ENCODE measurements at regions not wholly inside any gene's neighbourhood (a gene's known extent, or its start where the extent isn't known, plus 50 kb on each side); places are given as distances from the start of the nearest gene placed in this dataset.

DNA sequence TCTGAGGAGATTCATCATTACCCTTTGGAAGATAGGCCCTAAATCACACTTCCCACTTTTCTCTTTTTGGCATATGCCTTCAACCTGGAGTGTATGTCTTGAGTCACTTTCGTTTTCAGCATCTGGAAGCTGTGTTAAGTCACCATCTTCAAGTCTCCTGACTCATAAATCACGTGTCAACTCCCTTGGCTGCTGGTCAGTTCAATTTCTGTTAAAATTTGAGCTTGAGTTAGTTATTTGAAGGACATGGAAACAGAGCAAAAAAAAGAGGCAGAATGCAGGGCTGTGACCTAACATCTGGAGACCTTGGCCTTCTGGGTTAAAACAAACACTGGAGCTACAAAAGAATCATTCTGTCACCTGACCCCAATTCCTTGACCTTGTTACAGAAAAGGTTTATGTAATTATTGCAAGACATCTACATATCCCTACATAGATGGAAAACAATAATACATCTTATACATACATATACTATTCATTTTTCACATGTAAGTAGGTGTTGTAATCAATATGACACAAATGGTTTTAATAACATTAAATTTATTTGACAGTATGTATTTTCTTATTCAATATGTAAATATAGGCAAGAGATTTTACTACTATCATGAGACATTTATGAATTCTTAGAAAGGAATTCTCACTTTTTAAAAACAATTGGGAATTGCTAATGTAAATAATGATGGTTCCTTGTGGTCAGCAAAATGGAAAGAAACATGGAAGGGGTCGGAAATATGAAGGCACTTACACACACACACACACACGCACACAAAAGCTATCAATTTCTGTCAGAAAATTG, 169.7 kb upstream of the PHYHIPL start:
- DNase-seq (ENCODE audit: extremely low read depth, low read depth) = peak; percentile 47
- TF ChIP-seq, protein P1, sequence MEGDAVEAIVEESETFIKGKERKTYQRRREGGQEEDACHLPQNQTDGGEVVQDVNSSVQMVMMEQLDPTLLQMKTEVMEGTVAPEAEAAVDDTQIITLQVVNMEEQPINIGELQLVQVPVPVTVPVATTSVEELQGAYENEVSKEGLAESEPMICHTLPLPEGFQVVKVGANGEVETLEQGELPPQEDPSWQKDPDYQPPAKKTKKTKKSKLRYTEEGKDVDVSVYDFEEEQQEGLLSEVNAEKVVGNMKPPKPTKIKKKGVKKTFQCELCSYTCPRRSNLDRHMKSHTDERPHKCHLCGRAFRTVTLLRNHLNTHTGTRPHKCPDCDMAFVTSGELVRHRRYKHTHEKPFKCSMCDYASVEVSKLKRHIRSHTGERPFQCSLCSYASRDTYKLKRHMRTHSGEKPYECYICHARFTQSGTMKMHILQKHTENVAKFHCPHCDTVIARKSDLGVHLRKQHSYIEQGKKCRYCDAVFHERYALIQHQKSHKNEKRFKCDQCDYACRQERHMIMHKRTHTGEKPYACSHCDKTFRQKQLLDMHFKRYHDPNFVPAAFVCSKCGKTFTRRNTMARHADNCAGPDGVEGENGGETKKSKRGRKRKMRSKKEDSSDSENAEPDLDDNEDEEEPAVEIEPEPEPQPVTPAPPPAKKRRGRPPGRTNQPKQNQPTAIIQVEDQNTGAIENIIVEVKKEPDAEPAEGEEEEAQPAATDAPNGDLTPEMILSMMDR (IDR thresholded peaks at IDR 0.05; ENCODE audit: low read depth, low read length) = no peak

DNA sequence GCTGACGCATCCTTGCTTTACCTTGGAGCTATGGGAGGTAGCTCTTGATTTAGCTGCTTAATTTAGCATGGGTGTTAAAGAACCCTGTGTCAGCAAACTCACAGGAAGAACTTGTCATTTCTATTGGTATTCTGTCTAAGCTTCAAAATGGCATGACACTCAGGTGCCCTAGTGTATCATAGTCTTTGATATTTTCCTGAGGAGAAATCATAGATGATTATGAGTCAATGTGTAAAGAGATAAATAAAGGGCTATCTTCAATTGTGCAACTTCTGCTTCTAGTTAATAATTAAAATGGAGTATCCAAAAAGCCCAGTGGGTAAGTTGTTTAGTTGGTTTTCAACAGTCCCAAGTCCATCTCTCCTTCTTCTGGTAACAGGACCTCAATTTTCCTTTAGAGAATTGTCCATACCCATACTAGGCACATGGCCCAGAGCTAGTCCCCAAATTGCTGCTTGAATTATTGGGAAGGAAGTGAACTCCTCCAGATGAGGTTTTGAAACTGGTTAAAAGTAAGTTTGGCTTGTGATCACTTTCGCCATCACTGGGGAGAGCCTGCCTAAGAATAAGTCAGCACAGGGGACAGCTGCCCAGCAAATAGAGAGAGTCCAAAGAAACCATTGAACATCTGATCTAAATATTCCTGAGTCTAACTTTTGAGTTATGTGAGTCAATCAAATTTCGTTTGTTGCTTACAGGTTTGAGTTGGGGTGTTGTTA, 169.0 kb upstream of the PHYHIPL start:
- TF ChIP-seq, protein P1 (IDR thresholded peaks at IDR 0.05; ENCODE audit: low read depth, low read length) = no peak

DNA sequence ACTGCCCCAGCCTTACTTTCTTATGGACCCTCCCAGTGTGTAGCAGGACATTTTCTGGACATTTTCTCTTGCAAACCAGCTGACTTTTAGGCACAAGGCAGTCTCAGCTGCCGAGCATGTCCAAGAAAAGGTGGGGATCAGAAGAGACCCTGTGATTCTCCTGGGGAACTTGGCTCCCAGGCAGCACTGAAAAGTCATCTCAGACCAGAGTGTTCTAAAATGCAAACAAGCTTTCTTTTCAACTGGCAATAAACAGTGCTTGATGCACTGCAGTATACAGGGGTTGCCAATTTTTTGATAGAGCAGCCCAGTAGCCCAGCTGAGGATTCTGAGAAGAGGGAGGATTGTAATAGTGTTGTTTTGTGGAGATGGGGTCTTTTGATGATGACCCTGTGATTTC, 168.0 kb upstream of the PHYHIPL start:
- TF ChIP-seq, protein P1 (IDR thresholded peaks at IDR 0.05; ENCODE audit: low read depth, low read length) = no peak
- no peak for DNase-seq (ENCODE audit: extremely low read depth, low read depth)

More for the DNA sequence above, 169.0 kb upstream of the PHYHIPL start:
- DNase-seq (ENCODE audit: extremely low read depth, low read depth) = no peak

DNA sequence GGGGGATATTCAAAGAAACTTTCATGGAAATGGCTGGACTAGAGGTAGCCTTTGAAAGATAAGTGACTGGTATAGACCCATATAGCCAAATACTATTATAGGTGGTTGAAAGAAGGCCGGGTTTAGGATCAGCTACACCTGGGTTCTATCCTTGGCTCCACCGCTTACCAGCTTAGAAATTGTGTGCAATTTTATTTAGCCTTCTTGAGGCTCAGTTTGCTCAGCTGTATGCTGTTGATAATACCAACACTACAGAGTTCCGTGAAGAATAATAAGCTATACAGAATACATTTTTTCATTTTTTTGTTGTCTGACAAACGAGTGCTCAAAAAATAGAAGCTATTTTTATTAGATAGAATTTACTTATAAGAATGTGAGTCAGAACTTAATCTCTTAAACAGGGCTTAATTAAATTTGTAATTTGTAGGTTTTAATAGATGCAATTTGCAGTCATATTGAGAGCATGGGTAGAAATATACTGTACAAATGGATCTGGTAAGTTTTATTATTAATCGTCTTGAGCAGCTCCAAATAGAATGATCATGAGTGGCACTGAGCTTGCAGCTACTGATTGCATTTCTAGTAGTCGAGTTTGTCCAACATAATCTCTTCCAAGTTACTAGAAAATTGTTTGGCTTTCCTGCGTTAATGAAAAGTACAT, 164.3 kb upstream of the PHYHIPL start:
- DNase-seq (ENCODE audit: extremely low read depth, low read depth) = no peak
- TF ChIP-seq, protein P1 (IDR thresholded peaks at IDR 0.05; ENCODE audit: low read depth, low read length) = no peak

DNA sequence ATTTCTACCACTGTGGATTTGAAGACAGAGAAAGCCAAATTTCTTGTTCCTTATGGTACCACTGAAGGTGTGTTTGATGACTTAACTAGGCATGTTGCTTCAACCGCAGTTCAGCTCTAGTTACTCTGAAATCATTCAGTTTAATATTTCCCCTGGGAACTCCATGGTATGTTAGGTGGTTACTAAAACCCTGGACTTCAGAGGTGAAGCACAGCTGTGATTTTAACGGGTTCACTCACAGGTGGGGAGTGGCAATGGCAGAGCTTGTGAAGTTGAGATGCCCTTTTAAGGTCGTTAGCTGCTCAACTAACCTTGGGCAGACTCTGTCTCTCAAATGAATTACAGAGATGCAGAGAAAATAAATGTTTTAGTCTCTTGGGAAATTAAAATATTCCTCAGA, 163.6 kb upstream of the PHYHIPL start:
- no peak for DNase-seq (ENCODE audit: extremely low read depth, low read depth)
- TF ChIP-seq, protein P1 (IDR thresholded peaks at IDR 0.05; ENCODE audit: low read depth, low read length) = no peak

DNA sequence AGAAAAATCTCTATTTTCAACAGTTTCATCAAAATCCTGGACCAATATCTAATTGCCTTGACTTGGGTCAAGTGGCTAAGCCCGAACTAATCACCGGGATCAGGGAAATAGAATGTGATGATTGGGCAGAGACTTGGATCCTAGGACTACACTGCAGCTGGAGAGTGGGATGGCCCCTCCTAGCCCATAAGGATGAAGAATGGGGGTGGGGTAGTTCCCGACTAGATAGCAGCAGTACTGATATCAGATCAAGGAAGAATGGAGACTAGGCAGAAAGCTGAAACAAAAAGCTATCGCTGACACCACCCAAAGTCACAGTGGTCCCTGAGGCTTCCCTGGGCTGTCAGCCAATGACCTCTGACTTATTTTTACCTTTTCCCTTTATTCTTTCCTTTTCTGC, 160.4 kb upstream of the PHYHIPL start:
- no peak for DNase-seq (ENCODE audit: extremely low read depth, low read depth)
- TF ChIP-seq, protein P1 (IDR thresholded peaks at IDR 0.05; ENCODE audit: low read depth, low read length) = no peak

DNA sequence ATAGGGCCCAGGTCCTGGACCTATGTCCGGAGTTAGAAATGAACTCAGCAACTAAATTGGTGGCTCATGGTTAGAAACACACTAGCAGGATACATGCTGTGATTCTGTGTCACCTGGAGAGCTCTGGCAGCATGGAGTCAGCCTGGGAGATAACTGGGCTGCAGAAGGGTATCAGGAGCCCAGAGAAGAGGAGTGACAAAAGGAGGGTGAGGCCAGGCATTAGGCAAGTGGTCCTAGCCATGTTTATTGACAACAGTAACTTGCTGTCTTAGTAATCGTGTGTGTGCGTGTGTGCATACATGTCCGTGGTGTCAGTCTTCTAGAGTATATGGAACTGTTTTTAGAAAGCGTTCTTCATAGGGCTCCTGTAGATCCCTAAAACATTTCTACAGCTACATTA, 157.5 kb upstream of the PHYHIPL start:
- TF ChIP-seq, protein P1 (IDR thresholded peaks at IDR 0.05; ENCODE audit: low read depth, low read length) = no peak
- no peak for DNase-seq (ENCODE audit: extremely low read depth, low read depth)
